ENCODE measurements at regions not wholly inside any gene's neighbourhood (a gene's known extent, or its start where the extent isn't known, plus 50 kb on each side); places are given as distances from the start of the nearest gene placed in this dataset.

DNA sequence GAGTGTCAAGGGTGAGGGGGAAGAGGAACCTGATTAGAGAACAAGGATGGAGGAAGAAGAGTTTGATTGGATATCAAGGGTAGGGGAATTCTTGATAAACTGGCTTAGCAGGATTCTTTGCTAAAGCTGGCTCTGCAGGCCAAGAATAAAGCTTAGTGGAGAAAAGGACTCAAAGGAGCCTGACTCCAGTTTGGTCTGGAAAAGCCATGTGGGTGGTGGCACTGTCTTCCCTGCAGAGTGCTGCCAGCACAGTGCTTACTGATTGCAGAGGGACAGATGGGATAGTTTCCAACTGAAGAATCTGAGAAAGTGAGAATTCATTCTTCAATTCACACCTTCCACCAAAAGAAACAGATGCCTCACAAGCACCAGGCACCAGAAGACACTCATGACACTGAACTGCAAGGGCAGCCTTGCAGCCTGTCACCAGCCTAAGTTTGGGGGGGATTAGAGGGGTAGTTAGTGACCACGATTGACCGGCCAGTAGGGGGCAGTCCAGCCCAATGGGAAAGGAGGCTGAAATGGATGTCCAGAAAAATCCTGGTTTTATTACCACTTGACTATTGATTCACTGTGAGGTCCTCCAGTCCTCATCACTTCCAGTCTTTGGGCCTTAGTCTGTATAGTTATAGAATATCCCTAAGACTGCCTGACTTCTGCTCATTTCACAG lies 334.5 kb downstream of the SMAD2 start:
- H3K27ac ChIP-seq (ENCODE audit: low read depth in 1 of 3, low read length in 2 of 3): no peak overlapping the region
- FAIRE-seq: no peak
- no peak overlapping the region for H3K4me3 ChIP-seq (ENCODE audit: low read depth in 1 of 3, low read length in 3 of 3)
- H3K9me3 ChIP-seq (ENCODE audit: control insufficient read depth in 2 of 2, insufficient read depth in 1 of 2, low read depth in 1 of 2, low read length in 1 of 2): no peaks in the 10 kb centered on the region
- 3 to 8% (median 4%) methylated on average over 2 of the region's 2 CpGs for WGBS, 3 donors
- no peaks in the 10 kb centered on the region for H3K4me1 ChIP-seq (ENCODE audit: control insufficient read depth in 3 of 3, insufficient read depth in 2 of 3, low read depth in 1 of 3, low read length in 2 of 3)
- DNase-seq: peak; percentile 3 to 17
- no peaks in the 10 kb centered on the region for H3K36me3 ChIP-seq (ENCODE audit: control insufficient read depth in 3 of 3, insufficient read depth in 2 of 3, low read depth in 1 of 3, low read length in 3 of 3)
- peaks cover 0 to 23% (median 2%) of the 10 kb centered on the region in 3 donors for H3K27me3 ChIP-seq (ENCODE audit: control insufficient read depth in 3 of 3, insufficient read depth in 3 of 3, low read length in 3 of 3)

DNA sequence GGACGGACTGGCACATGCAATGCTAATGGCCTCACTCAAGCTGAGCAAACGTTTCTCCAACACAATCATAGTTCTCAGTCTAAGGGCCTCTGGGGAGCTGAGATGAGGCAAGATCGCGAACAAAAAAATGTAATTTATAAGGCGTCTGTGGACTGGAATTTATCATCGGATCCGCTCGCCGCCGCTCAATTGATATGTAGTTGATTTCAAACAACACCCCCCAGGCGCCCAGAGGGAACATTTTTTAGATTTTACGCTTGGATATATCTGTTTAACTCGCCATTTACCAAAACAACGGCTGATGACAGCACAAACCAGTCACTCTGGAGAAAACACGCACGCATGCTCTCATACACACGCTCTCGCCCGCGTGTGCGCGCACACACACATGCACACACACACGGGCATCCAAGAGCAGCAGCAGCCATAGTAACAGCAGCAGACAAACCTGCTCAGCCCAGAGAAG lies 335.8 kb downstream of the SMAD2 start:
- H3K4me3 ChIP-seq (ENCODE audit: low read depth in 1 of 3, low read length in 3 of 3): no peak overlapping the region
- no peak for FAIRE-seq
- no peaks in the 10 kb centered on the region for H3K9me3 ChIP-seq (ENCODE audit: control insufficient read depth in 2 of 2, insufficient read depth in 1 of 2, low read depth in 1 of 2, low read length in 1 of 2)
- no peak for DNase-seq
- H3K4me1 ChIP-seq (ENCODE audit: control insufficient read depth in 3 of 3, insufficient read depth in 2 of 3, low read depth in 1 of 3, low read length in 2 of 3): no peaks in the 10 kb centered on the region
- H3K27ac ChIP-seq (ENCODE audit: low read depth in 1 of 3, low read length in 2 of 3): no peak overlapping the region
- H3K36me3 ChIP-seq (ENCODE audit: control insufficient read depth in 3 of 3, insufficient read depth in 2 of 3, low read depth in 1 of 3, low read length in 3 of 3): no peaks in the 10 kb centered on the region
- peaks cover 0 to 23% (median 2%) of the 10 kb centered on the region in 3 donors for H3K27me3 ChIP-seq (ENCODE audit: control insufficient read depth in 3 of 3, insufficient read depth in 3 of 3, low read length in 3 of 3)
- WGBS, 3 donors: 79 to 86% (median 79%) methylated on average over 23 of the region's 23 CpGs

DNA sequence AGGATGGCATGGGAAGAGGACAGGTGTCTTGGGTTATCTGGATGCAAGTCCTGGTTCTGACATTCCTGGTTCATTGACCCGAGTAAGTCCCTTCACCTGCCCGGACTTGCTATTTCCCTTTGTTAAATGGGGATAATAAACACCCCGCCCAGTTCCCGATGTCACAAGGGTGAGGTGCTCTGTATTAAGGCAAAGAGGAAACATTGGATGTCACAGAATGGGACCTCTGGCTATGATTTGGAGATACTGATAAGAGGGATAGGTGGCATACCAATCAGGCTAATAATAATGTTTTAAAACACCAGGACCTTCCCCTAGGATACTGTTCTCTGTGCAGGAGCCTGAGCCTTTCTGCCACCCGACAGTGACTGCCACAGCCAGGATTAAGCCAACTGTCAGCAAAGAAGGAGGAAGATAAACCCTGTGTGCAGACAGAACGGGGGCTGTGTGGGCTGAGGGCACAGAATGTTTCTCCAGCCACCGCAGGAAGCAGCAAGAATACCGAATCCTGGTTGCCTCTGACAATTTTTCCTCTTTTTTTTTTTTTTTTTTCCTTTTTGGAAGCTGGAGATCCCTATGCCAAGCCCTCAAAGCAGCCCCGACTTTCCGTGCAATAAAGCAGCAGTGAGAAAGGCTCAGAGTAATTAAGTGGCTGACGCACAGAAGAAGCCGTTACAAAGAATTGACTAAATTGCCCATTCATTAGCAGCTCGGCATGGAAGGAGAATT lies 336.6 kb downstream of the SMAD2 start:
- DNase-seq (no peak), FAIRE-seq (no peak)
- H3K9me3 ChIP-seq (ENCODE audit: control insufficient read depth in 2 of 2, insufficient read depth in 1 of 2, low read depth in 1 of 2, low read length in 1 of 2): no peaks in the 10 kb centered on the region
- 17 to 26% (median 22%) methylated on average over 13 of the region's 13 CpGs for WGBS, 3 donors
- no peaks in the 10 kb centered on the region for H3K4me1 ChIP-seq (ENCODE audit: control insufficient read depth in 3 of 3, insufficient read depth in 2 of 3, low read depth in 1 of 3, low read length in 2 of 3)
- no peak overlapping the region for H3K27ac ChIP-seq (ENCODE audit: low read depth in 1 of 3, low read length in 2 of 3)
- peaks cover 0 to 23% (median 2%) of the 10 kb centered on the region in 3 donors for H3K27me3 ChIP-seq (ENCODE audit: control insufficient read depth in 3 of 3, insufficient read depth in 3 of 3, low read length in 3 of 3)
- H3K4me3 ChIP-seq (ENCODE audit: low read depth in 1 of 3, low read length in 3 of 3): no peak overlapping the region
- no peaks in the 10 kb centered on the region for H3K36me3 ChIP-seq (ENCODE audit: control insufficient read depth in 3 of 3, insufficient read depth in 2 of 3, low read depth in 1 of 3, low read length in 3 of 3)

- 55 to 67% (median 60%) methylated on average over 3 of the region's 3 CpGs for WGBS, 3 donors
- H3K4me1 ChIP-seq (ENCODE audit: control insufficient read depth in 3 of 3, insufficient read depth in 2 of 3, low read depth in 1 of 3, low read length in 2 of 3): no peaks in the 10 kb centered on the region
- FAIRE-seq: no peak
- no peak for DNase-seq
- H3K27me3 ChIP-seq (ENCODE audit: control insufficient read depth in 3 of 3, insufficient read depth in 3 of 3, low read length in 3 of 3): peaks cover 0 to 23% (median 2%) of the 10 kb centered on the region in 3 donors
- no peaks in the 10 kb centered on the region for H3K9me3 ChIP-seq (ENCODE audit: control insufficient read depth in 2 of 2, insufficient read depth in 1 of 2, low read depth in 1 of 2, low read length in 1 of 2)
- H3K36me3 ChIP-seq (ENCODE audit: control insufficient read depth in 3 of 3, insufficient read depth in 2 of 3, low read depth in 1 of 3, low read length in 3 of 3): no peaks in the 10 kb centered on the region
- H3K27ac ChIP-seq (ENCODE audit: low read depth in 1 of 3, low read length in 2 of 3): no peak overlapping the region
- no peak overlapping the region for H3K4me3 ChIP-seq (ENCODE audit: low read depth in 1 of 3, low read length in 3 of 3)
Observed at GRCh38 chr18:47591429-47591828, 339.0 kb downstream of the SMAD2 start.

DNA sequence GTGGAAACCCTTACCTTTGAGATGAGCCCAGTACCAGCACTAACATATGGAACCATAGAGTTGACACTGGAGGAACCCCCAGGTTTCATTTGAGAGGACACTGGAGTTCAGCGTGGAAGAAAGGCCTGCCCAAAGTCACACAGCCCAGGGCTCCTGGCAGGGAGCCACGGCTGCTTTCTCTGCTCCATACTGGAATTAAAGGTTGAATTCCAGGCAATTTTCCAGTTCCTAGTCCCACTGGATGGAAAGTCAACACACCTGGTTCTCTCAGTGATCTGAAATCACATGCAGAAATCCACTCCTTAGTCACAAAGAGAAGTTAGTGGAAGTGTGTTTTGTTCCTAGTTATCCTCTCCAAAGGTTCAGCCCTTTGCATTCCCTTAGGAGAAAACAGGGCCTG lies 336.1 kb upstream of the SKOR2 start:
- no peaks in the 10 kb centered on the region for H3K36me3 ChIP-seq (ENCODE audit: control insufficient read depth in 3 of 3, insufficient read depth in 2 of 3, low read depth in 1 of 3, low read length in 3 of 3)
- H3K4me1 ChIP-seq (ENCODE audit: control insufficient read depth in 3 of 3, insufficient read depth in 2 of 3, low read depth in 1 of 3, low read length in 2 of 3): no peaks in the 10 kb centered on the region
- FAIRE-seq (no peak), DNase-seq (no peak)
- WGBS, 3 donors: 35 to 58% (median 36%) methylated on average over 2 of the region's 2 CpGs
- no peaks in the 10 kb centered on the region for H3K9me3 ChIP-seq (ENCODE audit: control insufficient read depth in 2 of 2, insufficient read depth in 1 of 2, low read depth in 1 of 2, low read length in 1 of 2)
- H3K27me3 ChIP-seq (ENCODE audit: control insufficient read depth in 3 of 3, insufficient read depth in 3 of 3, low read length in 3 of 3): no peaks in the 10 kb centered on the region
- H3K27ac ChIP-seq (ENCODE audit: low read depth in 1 of 3, low read length in 2 of 3): no peak overlapping the region
- H3K4me3 ChIP-seq (ENCODE audit: low read depth in 1 of 3, low read length in 3 of 3): no peak overlapping the region

DNA sequence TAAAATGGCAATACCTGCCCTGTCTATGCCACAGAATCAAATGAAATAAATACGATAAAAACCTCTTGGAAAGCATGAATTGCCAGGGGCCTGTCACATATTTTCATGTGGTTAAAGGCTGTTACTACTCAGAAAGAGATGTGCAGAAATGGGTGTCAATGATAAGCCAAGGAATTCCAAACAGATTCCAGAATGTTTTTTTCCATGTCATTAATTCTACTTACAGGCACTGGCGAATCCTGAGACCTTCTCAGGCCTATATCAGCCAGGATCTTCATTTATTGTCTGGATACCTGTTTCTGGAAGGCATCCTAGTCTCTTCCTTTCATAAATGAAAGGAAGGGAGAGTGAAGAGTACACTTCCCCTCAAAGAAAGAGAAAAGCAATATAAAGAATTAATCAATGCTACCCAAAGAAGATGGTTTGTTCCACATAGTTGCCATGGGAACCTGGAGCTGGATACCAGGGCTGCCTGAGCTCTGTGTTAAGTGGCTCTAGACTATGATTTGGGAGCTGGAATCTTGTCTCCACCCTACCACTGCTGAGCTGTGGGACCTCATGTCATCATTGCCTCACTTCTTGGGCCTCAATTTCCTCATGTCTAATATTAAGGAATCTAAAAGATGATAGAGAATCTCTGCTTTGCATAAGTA lies 335.1 kb upstream of the SKOR2 start:
- FAIRE-seq: no peak
- H3K27ac ChIP-seq (ENCODE audit: low read depth in 1 of 3, low read length in 2 of 3): no peak overlapping the region
- peaks cover 0 to 4% (median 0%) of the 10 kb centered on the region in 3 donors for H3K27me3 ChIP-seq (ENCODE audit: control insufficient read depth in 3 of 3, insufficient read depth in 3 of 3, low read length in 3 of 3)
- H3K9me3 ChIP-seq (ENCODE audit: control insufficient read depth in 2 of 2, insufficient read depth in 1 of 2, low read depth in 1 of 2, low read length in 1 of 2): no peaks in the 10 kb centered on the region
- 74 to 83% (median 81%) methylated on average over 2 of the region's 2 CpGs for WGBS, 3 donors
- no peak overlapping the region for H3K4me3 ChIP-seq (ENCODE audit: low read depth in 1 of 3, low read length in 3 of 3)
- H3K4me1 ChIP-seq (ENCODE audit: control insufficient read depth in 3 of 3, insufficient read depth in 2 of 3, low read depth in 1 of 3, low read length in 2 of 3): no peaks in the 10 kb centered on the region
- no peak for DNase-seq
- no peaks in the 10 kb centered on the region for H3K36me3 ChIP-seq (ENCODE audit: control insufficient read depth in 3 of 3, insufficient read depth in 2 of 3, low read depth in 1 of 3, low read length in 3 of 3)

- DNase-seq (no peak), FAIRE-seq (no peak)
- Histone ChIP-seq H3K9me3 (ENCODE audit: control insufficient read depth in 2 of 2, insufficient read depth in 1 of 2, low read depth in 1 of 2, low read length in 1 of 2) (no peaks in the 10 kb centered on the region), H3K4me1 (ENCODE audit: control insufficient read depth in 3 of 3, insufficient read depth in 2 of 3, low read depth in 1 of 3, low read length in 2 of 3) (no peaks in the 10 kb centered on the region), H3K27ac (ENCODE audit: low read depth in 1 of 3, low read length in 2 of 3) (no peak overlapping the region), H3K27me3 (ENCODE audit: control insufficient read depth in 3 of 3, insufficient read depth in 3 of 3, low read length in 3 of 3) (peaks cover 0 to 4% (median 0%) of the 10 kb centered on the region in 3 donors), H3K36me3 (ENCODE audit: control insufficient read depth in 3 of 3, insufficient read depth in 2 of 3, low read depth in 1 of 3, low read length in 3 of 3) (no peaks in the 10 kb centered on the region), H3K4me3 (ENCODE audit: low read depth in 1 of 3, low read length in 3 of 3) (no peak overlapping the region)
- 59 to 70% (median 68%) methylated on average over 6 of the region's 6 CpGs for WGBS, 3 donors
Observed at GRCh38 chr18:47585914-47586313, 334.5 kb upstream of the SKOR2 start.

- H3K9me3 ChIP-seq (ENCODE audit: control insufficient read depth in 2 of 2, insufficient read depth in 1 of 2, low read depth in 1 of 2, low read length in 1 of 2): no peaks in the 10 kb centered on the region
Observed at GRCh38 chr18:47585136-47585535, 333.7 kb upstream of the SKOR2 start.

More at GRCh38 chr18:47585136-47585535, 333.7 kb upstream of the SKOR2 start:
- H3K27ac ChIP-seq (ENCODE audit: low read depth in 1 of 3, low read length in 2 of 3): no peak overlapping the region
- H3K36me3 ChIP-seq (ENCODE audit: control insufficient read depth in 3 of 3, insufficient read depth in 2 of 3, low read depth in 1 of 3, low read length in 3 of 3): no peaks in the 10 kb centered on the region
- peaks cover 0 to 4% (median 0%) of the 10 kb centered on the region in 3 donors for H3K27me3 ChIP-seq (ENCODE audit: control insufficient read depth in 3 of 3, insufficient read depth in 3 of 3, low read length in 3 of 3)
- FAIRE-seq (no peak), DNase-seq (peak in 1 of 2 donors; percentile 38)
- 31 to 49% (median 43%) methylated on average over 5 of the region's 5 CpGs for WGBS, 3 donors
- no peak overlapping the region for H3K4me3 ChIP-seq (ENCODE audit: low read depth in 1 of 3, low read length in 3 of 3)
- no peaks in the 10 kb centered on the region for H3K4me1 ChIP-seq (ENCODE audit: control insufficient read depth in 3 of 3, insufficient read depth in 2 of 3, low read depth in 1 of 3, low read length in 2 of 3)
